Pancreas (tissue), 10 donors: ENCODE measurements at regions not wholly inside any gene's neighbourhood (a gene's known extent, or its start where the extent isn't known, plus 50 kb on each side); places are given as distances from the start of the nearest gene placed in this dataset.
"Not testable (repeated sequence)": the region's sequence is repeated elsewhere in the genome, so short reads cannot be mapped to it uniquely, and the experiment has no call there.

Experiments
- ATAC-seq, 4 donors: fragments of 200-7000 bp; cut with Tn5 transposase; one replicate each; pipeline versions ENCODE4 v1.8.0 to v1.9.1; 2020; ENCODE audit warnings: mild to moderate bottlenecking in 4 of 4, moderate library complexity in 4 of 4
- DNase-seq, 6 donors: peaks; one replicate each; pipeline ENCODE4 v3.0.0-alpha.2; 2020
- FAIRE-seq: peaks from 2 replicates; lab custom pipeline; 2012; peaks lifted over from hg19 to GRCh38; lab: Jason Lieb, UNC
- H3K27ac ChIP-seq, 4 donors: fragments of 200-600 bp; sonication (generic); 1 replicate in 3 of 4; 2 replicates in 1 of 4; pipeline versions ENCODE4 v1.5.0 to v1.8.0; 2020
- H3K27me3 ChIP-seq, 4 donors: fragments of 200-600 bp; one replicate each; pipeline ENCODE4 v1.8.0; 2021
- H3K36me3 ChIP-seq, 3 donors: fragments of 200-600 bp; sonication (generic) in 1 of 3; one replicate each; pipeline versions ENCODE4 v1.5.0 to v1.8.0; 2020 to 2021
- H3K4me1 ChIP-seq, 3 donors: fragments of 200-600 bp; one replicate each; pipeline ENCODE4 v1.8.0; 2021
- H3K4me3 ChIP-seq, 4 donors: fragments of 200-600 bp; sonication (generic) in 2 of 4; one replicate each; pipeline versions ENCODE4 v1.5.0 to v1.8.0; 2020 to 2021
- H3K9me3 ChIP-seq, 4 donors: fragments of 200-600 bp; one replicate each; pipeline ENCODE4 v1.8.0; 2021
- WGBS, 2 donors: extraction: QIAGEN DNeasy Blood & Tissue Kit; methylation state at CpG; one replicate each; pipeline ENCODE4 v1.1.7; 2013; 5-methylcytosine and 5-hydroxymethylcytosine counted together
- intact Hi-C, 3 donors: fragments of 100-400 bp; cut with DNase I; formaldehyde crosslinking; loops; one replicate each; pipeline versions ENCODE4 v1.11.1 to v1.14.2; 2022
- TF ChIP-seq, protein P1 (sequence below), 4 donors: fragments of 200-600 bp; sonication (generic) in 3 of 4; IDR thresholded peaks; one replicate each; pipeline versions ENCODE4 v1.5.0 to v1.8.0; 2021; ENCODE audit warnings: antibody characterized with exemption in 4 of 4
- donor health status: healthy with polysubstance abuse.
- donor health status: DM: no; HTN: no; CAD: no; lungs with moderate emphysema.
- donor health status: DM: no; HTN: no; CAD: no.
- donor health status: control.
- donor health status: control.
- donor health status: Bipolar disorder and iron deficiency.
- donor health status: DM: yes; HTN: yes; CAD: no.
- donor health status: DM: no; HTN: no; CAD: no.
- donor health status: DM: no; HTN: no; CAD: no.
- donor health status: DM: yes; HTN: yes; CAD: no.

- Histone ChIP-seq H3K27me3 (no peaks in the 10 kb centered on the region), H3K4me1 (peaks cover 4 to 11% (median 8%) of the 10 kb centered on the region in 3 donors), H3K36me3 (no peaks in the 10 kb centered on the region), H3K4me3 (no peak overlapping the region), H3K27ac (no peak overlapping the region), H3K9me3 (no peaks in the 10 kb centered on the region)
- FAIRE-seq (no peak), ATAC-seq (no peak), DNase-seq (no peak)
- TF ChIP-seq, protein P1, sequence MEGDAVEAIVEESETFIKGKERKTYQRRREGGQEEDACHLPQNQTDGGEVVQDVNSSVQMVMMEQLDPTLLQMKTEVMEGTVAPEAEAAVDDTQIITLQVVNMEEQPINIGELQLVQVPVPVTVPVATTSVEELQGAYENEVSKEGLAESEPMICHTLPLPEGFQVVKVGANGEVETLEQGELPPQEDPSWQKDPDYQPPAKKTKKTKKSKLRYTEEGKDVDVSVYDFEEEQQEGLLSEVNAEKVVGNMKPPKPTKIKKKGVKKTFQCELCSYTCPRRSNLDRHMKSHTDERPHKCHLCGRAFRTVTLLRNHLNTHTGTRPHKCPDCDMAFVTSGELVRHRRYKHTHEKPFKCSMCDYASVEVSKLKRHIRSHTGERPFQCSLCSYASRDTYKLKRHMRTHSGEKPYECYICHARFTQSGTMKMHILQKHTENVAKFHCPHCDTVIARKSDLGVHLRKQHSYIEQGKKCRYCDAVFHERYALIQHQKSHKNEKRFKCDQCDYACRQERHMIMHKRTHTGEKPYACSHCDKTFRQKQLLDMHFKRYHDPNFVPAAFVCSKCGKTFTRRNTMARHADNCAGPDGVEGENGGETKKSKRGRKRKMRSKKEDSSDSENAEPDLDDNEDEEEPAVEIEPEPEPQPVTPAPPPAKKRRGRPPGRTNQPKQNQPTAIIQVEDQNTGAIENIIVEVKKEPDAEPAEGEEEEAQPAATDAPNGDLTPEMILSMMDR (IDR thresholded peaks at IDR 0.05) = no peak
- intact Hi-C loops = no loop called here
- WGBS, 2 donors = 81 to 87% methylated on average over 2 of the region's 2 CpGs
Observed at GRCh38 chr10:63675171-63675570, 154.0 kb downstream of the REEP3 start.

DNA sequence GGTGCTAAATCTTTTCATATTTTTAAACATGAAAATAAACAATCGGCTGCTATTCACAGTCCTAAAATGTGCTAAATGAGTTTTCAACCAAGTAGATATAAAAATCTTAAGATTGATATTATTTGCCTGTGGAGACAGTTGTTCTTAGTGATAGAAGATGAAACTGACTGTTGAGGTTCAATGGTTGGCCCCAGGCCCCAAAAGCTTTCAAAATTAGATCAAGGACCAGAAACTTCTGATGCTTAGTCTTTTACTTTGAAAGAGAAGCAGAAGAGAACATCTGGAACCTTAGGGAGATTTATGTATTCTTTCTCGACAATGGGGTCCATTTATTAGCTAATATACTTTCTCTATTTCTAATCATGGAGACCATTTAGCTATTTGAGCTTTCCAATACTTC is 155.8 kb downstream of the REEP3 start:
- H3K4me3 ChIP-seq = no peak overlapping the region
- ATAC-seq (no peak), FAIRE-seq (no peak), DNase-seq (no peak)
- 78 to 86% methylated on average over 2 of the region's 2 CpGs for WGBS, 2 donors
- no peaks in the 10 kb centered on the region for H3K27me3 ChIP-seq
- peaks cover 0 to 2% (median under 1%) of the 10 kb centered on the region in 3 donors for H3K4me1 ChIP-seq
- TF ChIP-seq, protein P1 (IDR thresholded peaks at IDR 0.05) = no peak
- intact Hi-C loops = no loop called here
- H3K36me3 ChIP-seq = no peaks in the 10 kb centered on the region
- no peak overlapping the region for H3K27ac ChIP-seq
- no peaks in the 10 kb centered on the region for H3K9me3 ChIP-seq

DNA sequence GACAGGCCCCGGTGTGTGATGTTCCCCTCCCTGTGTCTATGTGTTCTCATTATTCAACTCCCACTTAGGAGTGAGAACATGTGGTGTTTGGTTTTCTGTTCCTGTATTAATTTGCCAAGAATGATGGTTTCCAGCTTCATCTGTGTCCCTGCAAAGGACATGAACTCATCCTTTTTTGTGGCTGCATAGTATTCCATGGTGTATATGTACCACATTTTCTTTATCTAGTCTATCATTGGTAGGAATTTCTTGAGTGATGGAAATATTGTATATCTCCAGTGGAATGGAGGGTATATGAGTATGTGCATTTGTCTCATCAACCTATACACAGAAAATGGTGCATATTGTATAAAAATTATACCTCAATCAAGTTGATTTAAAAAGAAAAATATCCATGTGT is 159.3 kb downstream of the REEP3 start:
- H3K36me3 ChIP-seq, H3K4me1 ChIP-seq, DNase-seq, H3K4me3 ChIP-seq, intact Hi-C loops, H3K9me3 ChIP-seq, H3K27me3 ChIP-seq, ATAC-seq, FAIRE-seq, H3K27ac ChIP-seq: not testable (repeated sequence)
- 95 to 96% methylated on average over 1 of the region's 1 CpG for WGBS, 2 donors

GRCh38 chr10:63681993-63682697 is 160.9 kb downstream of the REEP3 start:
- DNase-seq (no peak), ATAC-seq (peak in 3 of 4 donors; percentile 27 to 58 (median 38)), FAIRE-seq (no peak)
- TF ChIP-seq, protein P1 (IDR thresholded peaks at IDR 0.05) = no peak
- Histone ChIP-seq H3K36me3 (no peaks in the 10 kb centered on the region), H3K4me1 (no peaks in the 10 kb centered on the region), H3K9me3 (no peaks in the 10 kb centered on the region), H3K27me3 (no peaks in the 10 kb centered on the region), H3K4me3 (no peak overlapping the region), H3K27ac (no peak overlapping the region)
- 51 to 65% methylated on average over 4 of the region's 4 CpGs for WGBS, 2 donors
- intact Hi-C loops = no loop called here

DNA sequence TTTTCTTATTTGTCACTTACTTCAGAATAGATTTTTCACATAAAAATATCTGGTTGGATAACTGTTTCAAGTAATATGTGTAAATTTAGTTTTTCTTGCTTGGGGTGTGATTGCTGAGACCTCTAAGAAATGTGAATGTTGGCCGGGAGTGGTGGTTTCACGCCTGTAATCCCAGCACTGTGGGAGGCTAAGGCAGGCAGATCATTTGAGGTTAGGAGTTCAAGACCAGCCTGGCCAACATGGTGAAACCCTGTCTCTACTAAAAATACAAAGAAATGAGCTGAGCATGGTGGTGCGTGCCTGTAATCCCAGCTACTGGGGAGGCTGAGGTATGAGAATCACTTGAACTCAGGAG is 161.5 kb downstream of the REEP3 start:
- H3K4me1 ChIP-seq, H3K4me3 ChIP-seq, DNase-seq, H3K27me3 ChIP-seq, H3K27ac ChIP-seq, H3K9me3 ChIP-seq, ATAC-seq, H3K36me3 ChIP-seq, intact Hi-C loops, FAIRE-seq: not testable (repeated sequence)
- WGBS, 2 donors = 83 to 92% methylated on average over 3 of the region's 3 CpGs

DNA sequence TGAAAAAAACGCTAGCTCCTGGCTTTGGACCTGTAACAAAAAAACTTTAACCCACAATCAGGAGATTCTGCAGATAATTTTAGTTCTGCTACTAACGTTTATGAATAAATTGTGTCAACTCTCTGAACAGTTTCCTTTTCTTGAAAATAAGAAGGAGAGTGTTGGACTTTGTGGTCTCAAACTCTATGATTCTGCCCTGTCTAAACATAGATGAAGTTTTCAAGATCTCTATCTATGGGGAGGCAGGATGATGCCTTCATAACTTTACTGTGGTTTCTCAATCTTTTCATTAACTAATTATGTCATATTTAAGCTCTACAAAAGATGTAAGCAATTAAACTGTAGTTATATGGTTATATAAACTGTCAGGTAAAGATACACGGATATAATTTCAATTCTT is 162.0 kb downstream of the REEP3 start:
- intact Hi-C loops = no loop called here
- no peaks in the 10 kb centered on the region for H3K36me3 ChIP-seq

More for the DNA sequence above, 162.0 kb downstream of the REEP3 start:
- Histone ChIP-seq H3K27ac (no peak overlapping the region), H3K4me3 (no peak overlapping the region), H3K9me3 (no peaks in the 10 kb centered on the region), H3K27me3 (no peaks in the 10 kb centered on the region), H3K4me1 (no peaks in the 10 kb centered on the region)
- WGBS, 2 donors = 77 to 84% methylated on average over 3 of the region's 3 CpGs
- FAIRE-seq (no peak), ATAC-seq (no peak), DNase-seq (no peak)
- TF ChIP-seq, protein P1 (IDR thresholded peaks at IDR 0.05) = no peak
